Mesothelial cell of epicardium (in vitro differentiated cells): ENCODE measurements at regions not wholly inside any gene's neighbourhood (a gene's known extent, or its start where the extent isn't known, plus 50 kb on each side); places are given as distances from the start of the nearest gene placed in this dataset.
"Not testable (repeated sequence)": the region's sequence is repeated elsewhere in the genome, so short reads cannot be mapped to it uniquely, and the experiment has no call there.

Experiments used
- DNase-seq, 2 experiments: peaks; one replicate each; pipeline ENCODE4 v3.0.0; 2021; ENCODE audit warnings: low spot score in 2 of 2; ENCODE audit not compliant: unreplicated experiment in 2 of 2
- H3K27ac Mint-ChIP-seq: 2 replicates; pipeline ENCODE4 v1.8.0; 2021; ENCODE audit warnings: mixed read lengths
- H3K27me3 Mint-ChIP-seq: 2 replicates; pipeline ENCODE4 v1.8.0; 2021; ENCODE audit warnings: low read depth, mixed read lengths
- H3K36me3 Mint-ChIP-seq: 2 replicates; pipeline ENCODE4 v1.8.0; 2021; ENCODE audit warnings: mixed read lengths
- H3K4me1 Mint-ChIP-seq: 2 replicates; pipeline ENCODE4 v1.8.0; 2021; ENCODE audit warnings: mixed read lengths
- H3K4me3 Mint-ChIP-seq: 2 replicates; pipeline ENCODE4 v1.8.0; 2021; ENCODE audit warnings: mild to moderate bottlenecking, moderate library complexity, mixed read lengths
- H3K9me3 Mint-ChIP-seq: 2 replicates; pipeline ENCODE4 v1.8.0; 2021; ENCODE audit warnings: mixed read lengths
- TF ChIP-seq, protein P1 (sequence below): fragments of 200-600 bp; sonication (generic); IDR thresholded peaks from one replicate; pipeline ENCODE4 v1.5.0; 2021; ENCODE audit warnings: antibody characterized with exemption; ENCODE audit not compliant: unreplicated experiment

DNA sequence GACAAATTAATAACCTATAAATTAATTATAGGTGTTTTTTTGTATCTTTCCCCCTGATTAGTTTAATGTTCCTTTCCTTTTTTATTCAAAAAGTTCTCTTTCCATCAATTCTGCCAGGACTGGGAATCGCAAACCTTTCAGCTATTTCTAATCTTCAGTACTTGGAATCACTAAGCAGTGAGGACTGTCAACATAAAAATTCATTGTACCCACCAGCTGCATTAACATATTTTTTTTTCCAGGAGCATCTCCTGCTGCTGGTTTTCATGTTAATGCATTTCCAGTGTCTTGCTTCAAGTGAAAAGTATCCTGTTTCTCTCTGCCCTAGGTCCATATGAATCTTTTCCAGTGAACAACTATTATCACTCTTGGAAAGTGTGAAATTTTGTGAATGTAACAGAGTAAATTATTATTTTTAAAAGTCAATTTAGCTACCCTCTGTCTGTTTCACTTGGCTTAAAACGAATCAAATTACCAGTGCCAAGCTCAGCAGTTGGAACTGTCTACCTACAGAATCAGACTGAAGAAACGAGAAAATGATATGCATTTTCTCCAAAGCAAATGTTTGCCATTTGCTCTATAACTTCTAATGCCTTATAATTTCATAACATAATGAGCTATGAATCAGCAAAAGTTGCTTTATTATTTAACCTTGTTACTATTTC, 804.4 kb downstream of the EPHA4 start:
- DNase-seq, result no peak
- Mint-ChIP-seq H3K4me3 (no peak overlapping the region), H3K4me1 (no peaks in the 10 kb centered on the region), H3K27ac (no peak overlapping the region), H3K9me3 (no peaks in the 10 kb centered on the region), H3K36me3 (no peaks in the 10 kb centered on the region), H3K27me3 (peaks cover 7% of the 10 kb centered on the region)
- TF ChIP-seq, protein P1, sequence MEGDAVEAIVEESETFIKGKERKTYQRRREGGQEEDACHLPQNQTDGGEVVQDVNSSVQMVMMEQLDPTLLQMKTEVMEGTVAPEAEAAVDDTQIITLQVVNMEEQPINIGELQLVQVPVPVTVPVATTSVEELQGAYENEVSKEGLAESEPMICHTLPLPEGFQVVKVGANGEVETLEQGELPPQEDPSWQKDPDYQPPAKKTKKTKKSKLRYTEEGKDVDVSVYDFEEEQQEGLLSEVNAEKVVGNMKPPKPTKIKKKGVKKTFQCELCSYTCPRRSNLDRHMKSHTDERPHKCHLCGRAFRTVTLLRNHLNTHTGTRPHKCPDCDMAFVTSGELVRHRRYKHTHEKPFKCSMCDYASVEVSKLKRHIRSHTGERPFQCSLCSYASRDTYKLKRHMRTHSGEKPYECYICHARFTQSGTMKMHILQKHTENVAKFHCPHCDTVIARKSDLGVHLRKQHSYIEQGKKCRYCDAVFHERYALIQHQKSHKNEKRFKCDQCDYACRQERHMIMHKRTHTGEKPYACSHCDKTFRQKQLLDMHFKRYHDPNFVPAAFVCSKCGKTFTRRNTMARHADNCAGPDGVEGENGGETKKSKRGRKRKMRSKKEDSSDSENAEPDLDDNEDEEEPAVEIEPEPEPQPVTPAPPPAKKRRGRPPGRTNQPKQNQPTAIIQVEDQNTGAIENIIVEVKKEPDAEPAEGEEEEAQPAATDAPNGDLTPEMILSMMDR, result no peak

DNA sequence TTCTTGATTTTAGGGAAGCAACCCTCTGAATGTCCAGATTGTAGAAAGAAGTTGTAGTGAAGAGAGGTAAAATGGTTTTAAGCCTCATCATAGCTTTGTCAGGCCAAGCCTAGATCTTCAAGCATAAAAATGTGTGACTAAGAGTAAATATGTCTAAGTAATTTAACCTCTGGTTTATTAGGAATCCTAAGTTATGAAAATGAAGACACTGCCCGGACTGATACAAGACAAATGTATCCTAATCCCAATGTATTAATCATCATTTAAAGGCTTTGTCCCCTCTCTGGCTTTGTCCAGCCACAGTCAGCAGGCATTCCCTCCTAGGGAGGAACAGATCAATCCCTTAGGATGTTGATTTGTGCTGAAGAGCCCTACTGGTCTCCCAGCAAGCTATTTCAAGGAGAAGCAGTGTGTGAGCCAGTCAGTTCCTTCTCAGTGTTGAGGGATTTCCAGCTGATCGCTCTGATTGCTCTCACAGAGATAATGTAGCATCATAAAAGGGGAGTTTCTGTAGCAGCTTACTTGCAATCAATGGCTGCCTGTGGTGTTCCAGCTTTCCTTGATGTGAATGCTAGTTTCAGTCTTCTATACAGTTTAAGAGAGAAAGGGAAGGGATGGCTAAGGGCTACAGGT, 796.1 kb downstream of the EPHA4 start:
- no peak for DNase-seq
- H3K27me3 Mint-ChIP-seq, result peaks cover 19% of the 10 kb centered on the region
- TF ChIP-seq, protein P1, result no peak

DNA sequence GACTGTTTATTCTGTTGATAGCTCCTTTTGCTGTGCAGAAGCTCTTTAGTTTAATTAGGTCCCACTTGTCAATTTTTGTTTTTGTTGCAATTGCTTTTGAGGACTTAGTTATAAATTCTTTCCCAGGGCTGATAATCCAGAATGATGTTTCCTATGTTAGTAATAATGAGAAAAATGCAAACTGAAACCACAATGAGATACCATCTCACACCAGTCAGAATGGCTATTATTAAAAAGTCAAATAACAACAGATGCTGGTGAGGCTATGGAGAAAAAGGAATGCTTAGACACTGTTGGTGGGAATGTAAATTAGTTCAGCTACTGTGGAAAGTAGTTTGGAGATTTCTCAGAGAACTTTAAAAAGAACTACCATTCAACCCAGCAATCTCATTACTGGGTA, 793.0 kb downstream of the EPHA4 start:
- not testable (repeated sequence) for H3K4me3 Mint-ChIP-seq, H3K4me1 Mint-ChIP-seq, DNase-seq, H3K27ac Mint-ChIP-seq, H3K9me3 Mint-ChIP-seq, H3K36me3 Mint-ChIP-seq
- peaks cover 18% of the 10 kb centered on the region for H3K27me3 Mint-ChIP-seq

More for the DNA sequence above, 796.1 kb downstream of the EPHA4 start:
- H3K4me3 Mint-ChIP-seq, result no peak overlapping the region
- no peaks in the 10 kb centered on the region for H3K36me3 Mint-ChIP-seq
- H3K4me1 Mint-ChIP-seq, result peaks cover 5% of the 10 kb centered on the region
- peaks cover 9% of the 10 kb centered on the region for H3K9me3 Mint-ChIP-seq
- no peak overlapping the region for H3K27ac Mint-ChIP-seq

DNA sequence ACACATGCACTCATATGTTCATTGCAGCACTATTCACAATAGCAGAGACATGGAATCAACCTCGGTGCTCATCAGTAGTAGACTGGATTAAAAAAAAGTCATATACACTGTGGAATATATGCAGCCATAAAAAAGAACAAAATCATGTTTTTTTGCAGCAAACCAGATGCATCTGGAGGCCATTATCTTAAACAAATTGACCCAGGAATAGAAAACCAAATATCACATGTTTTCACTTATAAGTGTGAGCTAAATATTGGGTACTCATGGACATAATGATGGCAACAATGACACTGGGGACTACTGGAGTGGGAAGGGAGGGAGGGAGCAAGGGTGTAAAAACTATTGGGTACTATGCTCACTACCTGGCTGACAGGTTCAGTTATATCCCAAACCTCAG, 792.6 kb downstream of the EPHA4 start:
- TF ChIP-seq, protein P1, result no peak
- no peaks in the 10 kb centered on the region for H3K36me3 Mint-ChIP-seq
- H3K27ac Mint-ChIP-seq, result no peak overlapping the region
- DNase-seq, result no peak
- H3K4me3 Mint-ChIP-seq, result no peak overlapping the region
- peaks cover 5% of the 10 kb centered on the region for H3K4me1 Mint-ChIP-seq
- peaks cover 9% of the 10 kb centered on the region for H3K9me3 Mint-ChIP-seq
- H3K27me3 Mint-ChIP-seq, result peaks cover 18% of the 10 kb centered on the region

DNA sequence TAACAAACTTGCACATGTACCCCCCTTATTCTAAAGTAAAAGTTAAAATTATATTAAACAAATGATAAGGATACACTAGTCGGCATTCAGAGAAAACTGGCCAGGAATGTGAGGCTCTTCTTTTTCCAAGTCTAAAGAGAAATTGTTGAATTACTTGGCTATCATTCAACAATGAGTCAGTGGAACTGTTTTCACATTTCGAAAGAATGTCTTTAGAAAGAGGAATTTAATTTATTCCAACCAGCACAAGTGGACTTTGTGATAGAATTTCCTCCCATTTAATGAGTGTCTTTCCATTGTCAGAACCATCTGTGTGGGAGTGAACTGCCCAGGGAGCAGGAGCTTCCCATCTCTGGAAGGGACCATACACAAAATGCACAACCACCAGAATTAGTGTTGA, 792.2 kb downstream of the EPHA4 start:
- H3K27ac Mint-ChIP-seq, result peak overlapping the region; percentile 75
- H3K4me1 Mint-ChIP-seq, result peaks cover 5% of the 10 kb centered on the region
- H3K36me3 Mint-ChIP-seq, result no peaks in the 10 kb centered on the region
- peaks cover 9% of the 10 kb centered on the region for H3K9me3 Mint-ChIP-seq
- peaks cover 18% of the 10 kb centered on the region for H3K27me3 Mint-ChIP-seq
- no peak overlapping the region for H3K4me3 Mint-ChIP-seq
- DNase-seq, result no peak
- TF ChIP-seq, protein P1, result no peak

DNA sequence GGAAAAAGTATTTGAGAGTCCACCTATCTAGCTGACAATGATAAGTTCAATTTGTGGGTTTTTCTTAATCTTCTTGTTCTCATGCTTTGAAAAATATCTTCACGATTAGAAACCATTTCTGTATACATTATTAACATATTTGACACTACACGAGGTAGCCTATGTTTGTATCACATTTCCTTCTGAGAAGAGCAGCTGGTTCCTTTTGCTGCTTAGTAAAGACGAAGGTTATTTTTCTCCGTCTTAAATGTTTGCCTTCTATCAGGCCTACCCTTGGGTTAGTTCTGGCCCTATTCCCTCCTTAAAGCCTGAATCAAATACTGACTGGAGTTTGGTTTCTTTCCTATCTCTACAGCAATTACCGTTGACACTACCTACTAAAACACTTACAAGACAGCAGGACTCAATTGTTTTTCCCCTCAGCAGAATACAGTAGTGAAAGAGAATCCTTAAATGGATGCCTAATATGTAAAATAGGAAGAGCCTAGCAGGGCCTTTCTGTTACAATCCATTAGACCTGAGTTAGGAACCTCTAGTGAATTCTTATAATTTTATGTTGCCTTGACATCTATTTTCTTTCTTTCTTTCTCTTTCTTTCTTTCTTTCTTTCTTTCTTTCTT, 790.4 kb downstream of the EPHA4 start:
- TF ChIP-seq, protein P1, result no peak
- Mint-ChIP-seq H3K36me3 (no peaks in the 10 kb centered on the region), H3K9me3 (peaks cover 5% of the 10 kb centered on the region), H3K27me3 (peaks cover 12% of the 10 kb centered on the region), H3K4me1 (peaks cover 5% of the 10 kb centered on the region), H3K27ac (no peak overlapping the region), H3K4me3 (no peak overlapping the region)
- no peak for DNase-seq
